K562 (cell line): ENCODE measurements at regions not wholly inside any gene's neighbourhood (a gene's known extent, or its start where the extent isn't known, plus 50 kb on each side); places are given as distances from the start of the nearest gene placed in this dataset.

Experiments used
- ATAC-seq: fragments of 200-7000 bp; cut with Tn5 transposase; 3 replicates; pipeline ENCODE4 v1.9.1; 2020; ENCODE audit warnings: moderate library complexity
- BruUV-seq: library from RNA; stranded (reverse); fragments of 400-500 nt; replicated peaks from 2 replicates; lab custom pipeline; 2021; lab: Mats Ljungman, UMichigan
- CTCF ChIA-PET: fragments of 300-600 bp; formaldehyde crosslinking; extraction: SDS; loops from one replicate; lab custom pipeline; 2021; ENCODE audit warnings: low intra/inter-chr PET ratio; lab: Yijun Ruan, JAX
- POLR2A ChIA-PET: fragments of 300-600, 350-650 bp; sonication (Branson Sonifier 250); formaldehyde crosslinking; extraction: SDS; loops from one replicate; lab custom pipeline; 2021; ENCODE audit warnings: antibody characterized with exemption, inconsistent platforms; lab: Yijun Ruan, JAX
- DNase-seq, 4 experiments: peaks; one replicate each; pipeline versions ENCODE4 v3.0.0 to v3.0.0-alpha.2; 2011 to 2018; ENCODE audit warnings: low spot score in 3 of 4, mixed read lengths in 3 of 4; ENCODE audit errors: extremely low read depth in 1 of 4
- FAIRE-seq: peaks from 2 replicates; lab custom pipeline; 2011; peaks lifted over from hg19 to GRCh38; lab: Jason Lieb, UNC
- H2AFZ ChIP-seq: 2 replicates; pipeline ENCODE4 v1.6.0; 2011; ENCODE audit warnings: low read depth, low read length, control low read depth, inconsistent platforms
- H3K27ac ChIP-seq: fragments of 200-600 bp; 3 replicates; pipeline ENCODE4 v1.8.0; 2011; ENCODE audit warnings: low read depth, mild to moderate bottlenecking, control low read depth, inconsistent platforms, low read length, moderate library complexity, mixed read lengths; ENCODE audit errors: extremely low read depth
- H3K27me3 ChIP-seq, 2 experiments: fragments of 300-600 bp in 1 of 2; 2 replicates in 1 of 2; 3 replicates in 1 of 2; pipeline versions ENCODE4 v1.6.0 to v1.8.0; 2011; ENCODE audit warnings: inconsistent platforms in 2 of 2, low read length in 2 of 2, mild to moderate bottlenecking in 1 of 2, mixed read lengths in 1 of 2, moderate library complexity in 1 of 2; ENCODE audit not compliant: control insufficient read depth in 2 of 2, insufficient read depth in 2 of 2
- H3K36me3 ChIP-seq: fragments of 300-600 bp; 3 replicates; pipeline ENCODE4 v1.8.0; 2011; ENCODE audit warnings: mild to moderate bottlenecking, low read length, inconsistent platforms; ENCODE audit not compliant: control insufficient read depth, insufficient read depth
- H3K4me1 ChIP-seq, 2 experiments: fragments of 200-600 bp in 1 of 2; replicated peaks in 1 of 2; 2 replicates in 1 of 2; 3 replicates in 1 of 2; pipeline versions ENCODE4 v1.5.1 to v1.8.0; 2011; ENCODE audit warnings: inconsistent platforms in 2 of 2, low read length in 2 of 2, mild to moderate bottlenecking in 1 of 2, mixed read lengths in 1 of 2, moderate library complexity in 1 of 2; ENCODE audit not compliant: control insufficient read depth in 2 of 2, insufficient read depth in 2 of 2
- H3K4me2 ChIP-seq: 2 replicates; pipeline ENCODE4 v1.6.1; 2011; ENCODE audit warnings: low read length, control low read depth, inconsistent platforms, mixed read lengths; ENCODE audit not compliant: insufficient read depth
- H3K4me3 ChIP-seq: fragments of 200-600 bp; sonication (generic), shearing (Covaris generic); 2 replicates; pipeline ENCODE4 v1.5.1; 2016; ENCODE audit warnings: control low read depth, inconsistent platforms
- H3K79me2 ChIP-seq: fragments of 200-600 bp; 3 replicates; pipeline ENCODE4 v1.8.0; 2011; ENCODE audit warnings: low read length, inconsistent platforms; ENCODE audit not compliant: control insufficient read depth, insufficient read depth
- H3K9ac ChIP-seq, 2 experiments: 2 replicates each; pipeline versions ENCODE4 v1.6.0 to v1.6.1; 2011; ENCODE audit warnings: low read depth in 2 of 2, low read length in 2 of 2, control low read depth in 1 of 2, inconsistent platforms in 1 of 2, mild to moderate bottlenecking in 1 of 2, mixed read lengths in 1 of 2; ENCODE audit not compliant: insufficient read depth in 1 of 2
- H3K9me1 ChIP-seq: one replicate; pipeline ENCODE4 v1.6.0; 2011; ENCODE audit warnings: inconsistent platforms, mild to moderate bottlenecking, low read length, moderate library complexity; ENCODE audit not compliant: control insufficient read depth, insufficient read depth
- H3K9me3 ChIP-seq: replicated peaks from 2 replicates; pipeline ENCODE4 v1.5.1; 2011; ENCODE audit warnings: low read depth, low read length, inconsistent platforms; ENCODE audit not compliant: control insufficient read depth, insufficient read depth
- H4K20me1 ChIP-seq: replicated peaks from 2 replicates; pipeline ENCODE4 v1.6.1; 2011; ENCODE audit warnings: low read length, inconsistent platforms, mixed read lengths; ENCODE audit not compliant: control insufficient read depth, insufficient read depth
- DPF2 ChIP-seq: fragments of 450-650 bp; IDR thresholded peaks from 2 replicates; pipeline ENCODE4 v1.6.1; 2016
- MTA3 ChIP-seq: fragments of 450-650 bp; formaldehyde crosslinking; IDR thresholded peaks from 2 replicates; pipeline ENCODE4 v1.6.1; 2017; ENCODE audit warnings: mild to moderate bottlenecking, borderline replicate concordance
- NR3C1 ChIP-seq: sonication (generic); formaldehyde crosslinking; IDR thresholded peaks from 2 replicates; pipeline ENCODE4 v1.8.1; 2022; ENCODE audit warnings: missing genetic modification reagents
- RBM14 ChIP-seq: fragments of 200-400 bp; formaldehyde crosslinking; IDR thresholded peaks from 2 replicates; pipeline ENCODE4 v1.6.1; 2018; ENCODE audit warnings: low read depth, mild to moderate bottlenecking, low read length, moderate library complexity, borderline replicate concordance; ENCODE audit not compliant: insufficient read depth
- SAFB ChIP-seq: fragments of 200-400 bp; formaldehyde crosslinking; IDR thresholded peaks from 2 replicates; pipeline ENCODE4 v1.6.1; 2017; ENCODE audit warnings: low read depth, low read length, borderline replicate concordance
- SNIP1 ChIP-seq: fragments of 450-650 bp; IDR thresholded peaks from 2 replicates; pipeline ENCODE4 v1.7.1; 2017; ENCODE audit warnings: low read depth, mild to moderate bottlenecking
- ZFPM2 ChIP-seq: fragments of 250-450 bp; sonication (Bioruptor Pico); IDR thresholded peaks from 2 replicates; pipeline ENCODE4 v1.5.1; 2022; ENCODE audit warnings: mild to moderate bottlenecking
- WGBS: fragments of 100-300 bp; shearing (Covaris generic); methylation state at CpG from one replicate; pipeline ENCODE4 v1.1.6; 2016; ENCODE audit warnings: low coverage, mixed read lengths; ENCODE audit not compliant: insufficient coverage; ENCODE audit errors: missing lambda C conversion rate; 5-methylcytosine and 5-hydroxymethylcytosine counted together
- in situ Hi-C: fragments of 300-500 bp; cut with MboI; formaldehyde crosslinking; loops from 4 replicates; pipeline ENCODE4 v1.15.0; 2018; ENCODE audit warnings: inconsistent platforms, mixed read lengths
- intact Hi-C: fragments of 100-400 bp; cut with micrococcal nuclease; formaldehyde crosslinking; loops from 2 replicates; pipeline ENCODE4 v1.14.2; 2022
- TF ChIP-seq, protein P1 (sequence below): fragments of 450-650 bp; IDR thresholded peaks from 2 replicates; pipeline ENCODE4 v1.6.1; 2016
- TF ChIP-seq, protein P2 (sequence below), 2 experiments: fragments of 200-800 bp in 1 of 2; sonication (Bioruptor generic) in 1 of 2; sonication (generic) in 1 of 2; formaldehyde crosslinking in 1 of 2; IDR thresholded peaks in 1 of 2; conservative IDR thresholded peaks in 1 of 2; 2 replicates each; pipeline versions ENCODE4 v1.5.0 to v1.6.1; 2016 to 2020; ENCODE audit warnings: missing compliant biosample characterization in 1 of 2, missing genetic modification characterization in 1 of 2, missing genetic modification reagents in 1 of 2
- TF ChIP-seq, protein P3 (sequence below): IDR thresholded peaks from 2 replicates; pipeline ENCODE4 v1.6.1; 2014; ENCODE audit warnings: antibody characterized with exemption
- TF ChIP-seq, protein P4 (sequence below), 2 experiments: fragments of 150-350 bp in 1 of 2; IDR thresholded peaks; 2 replicates each; pipeline ENCODE4 v1.6.1; 2012 to 2016; ENCODE audit warnings: low read depth in 2 of 2, low read length in 2 of 2, mild to moderate bottlenecking in 1 of 2, moderate library complexity in 1 of 2
- TF ChIP-seq, protein P5 (sequence below): fragments of 250-450 bp; sonication (Bioruptor Pico); IDR thresholded peaks from 2 replicates; pipeline ENCODE4 v1.8.0; 2021; ENCODE audit warnings: moderate library complexity, mild to moderate bottlenecking, inconsistent platforms

DNA sequence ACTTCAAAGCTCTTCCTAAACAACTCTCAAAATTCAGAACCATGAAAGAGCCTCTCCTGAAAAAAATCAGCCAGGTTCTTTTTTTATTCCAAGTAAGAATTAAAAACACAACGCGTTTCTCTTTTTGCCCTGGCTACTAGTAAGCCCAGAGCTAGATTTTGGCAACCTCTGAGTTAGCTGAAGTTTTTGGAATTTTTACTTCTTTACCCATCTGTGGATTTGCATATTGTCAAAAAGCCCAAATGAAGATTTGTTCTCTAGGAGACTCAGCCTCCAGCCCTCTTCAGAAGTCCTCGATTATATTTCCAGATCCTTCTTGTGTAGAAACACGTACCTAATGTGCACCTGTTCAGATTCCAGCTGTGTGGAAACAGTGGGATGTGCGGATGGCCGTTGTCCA, 517.9 kb downstream of the TBC1D22A start (continued):
- TF ChIP-seq, protein P1, sequence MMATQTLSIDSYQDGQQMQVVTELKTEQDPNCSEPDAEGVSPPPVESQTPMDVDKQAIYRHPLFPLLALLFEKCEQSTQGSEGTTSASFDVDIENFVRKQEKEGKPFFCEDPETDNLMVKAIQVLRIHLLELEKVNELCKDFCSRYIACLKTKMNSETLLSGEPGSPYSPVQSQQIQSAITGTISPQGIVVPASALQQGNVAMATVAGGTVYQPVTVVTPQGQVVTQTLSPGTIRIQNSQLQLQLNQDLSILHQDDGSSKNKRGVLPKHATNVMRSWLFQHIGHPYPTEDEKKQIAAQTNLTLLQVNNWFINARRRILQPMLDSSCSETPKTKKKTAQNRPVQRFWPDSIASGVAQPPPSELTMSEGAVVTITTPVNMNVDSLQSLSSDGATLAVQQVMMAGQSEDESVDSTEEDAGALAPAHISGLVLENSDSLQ: no peak
- TF ChIP-seq, protein P2, sequence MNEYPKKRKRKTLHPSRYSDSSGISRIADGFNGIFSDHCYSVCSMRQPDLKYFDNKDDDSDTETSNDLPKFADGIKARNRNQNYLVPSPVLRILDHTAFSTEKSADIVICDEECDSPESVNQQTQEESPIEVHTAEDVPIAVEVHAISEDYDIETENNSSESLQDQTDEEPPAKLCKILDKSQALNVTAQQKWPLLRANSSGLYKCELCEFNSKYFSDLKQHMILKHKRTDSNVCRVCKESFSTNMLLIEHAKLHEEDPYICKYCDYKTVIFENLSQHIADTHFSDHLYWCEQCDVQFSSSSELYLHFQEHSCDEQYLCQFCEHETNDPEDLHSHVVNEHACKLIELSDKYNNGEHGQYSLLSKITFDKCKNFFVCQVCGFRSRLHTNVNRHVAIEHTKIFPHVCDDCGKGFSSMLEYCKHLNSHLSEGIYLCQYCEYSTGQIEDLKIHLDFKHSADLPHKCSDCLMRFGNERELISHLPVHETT (CRISPR knock-in tag; conservative IDR thresholded peaks at IDR 0.05 in 1 of 2, IDR thresholded peaks at IDR 0.05 in 1 of 2): no peak

DNA sequence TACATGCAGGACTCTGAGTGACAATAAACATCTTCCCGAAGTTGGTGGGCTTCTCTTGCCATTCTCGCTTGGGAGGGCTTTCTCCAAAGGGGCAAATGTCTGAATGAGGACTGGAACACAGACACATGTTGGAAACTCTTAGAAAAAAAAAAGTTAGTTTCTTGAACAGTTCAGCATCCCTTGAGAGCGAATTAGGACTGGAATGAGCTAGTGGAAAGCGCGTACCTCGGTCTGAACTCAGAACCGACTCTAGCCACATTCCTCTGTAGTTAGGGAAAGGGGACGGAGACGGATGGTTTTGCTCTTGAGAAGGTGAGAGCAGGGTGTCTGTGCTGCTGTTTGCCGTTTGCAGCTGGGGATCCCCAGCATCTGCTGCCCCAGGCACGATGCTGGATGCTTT, 517.3 kb downstream of the TBC1D22A start:
- no peaks in the 10 kb centered on the region for H3K9me3 ChIP-seq
- H3K9ac ChIP-seq: no peak overlapping the region
- no peaks in the 10 kb centered on the region for H3K4me1 ChIP-seq
- BruUV-seq: no TSS peak
- ATAC-seq (no peak), FAIRE-seq (no peak), DNase-seq (no peak)
- H3K9me1 ChIP-seq: peaks cover 3% of the 10 kb centered on the region
- no peak overlapping the region for H3K27ac ChIP-seq
- H3K4me2 ChIP-seq: no peak overlapping the region
- H4K20me1 ChIP-seq: no peaks in the 10 kb centered on the region
- in situ Hi-C loops: no loop called here
- WGBS: 0% methylated on average over 11 of the region's 11 CpGs
- peaks cover 7 to 78% of the 10 kb centered on the region in 2 experiments; a peak in 4 of 5 replicates for H3K27me3 ChIP-seq
- intact Hi-C loops: no loop called here
- no peaks in the 10 kb centered on the region for H3K36me3 ChIP-seq
- no peaks in the 10 kb centered on the region for H3K79me2 ChIP-seq
- H3K4me3 ChIP-seq: no peak overlapping the region
- POLR2A ChIA-PET: no interaction called here
- H2AFZ ChIP-seq: no peak overlapping the region
- CTCF ChIA-PET: no interaction called here
- no peak for TF ChIP-seq RBM14
- TF ChIP-seq, protein P3, sequence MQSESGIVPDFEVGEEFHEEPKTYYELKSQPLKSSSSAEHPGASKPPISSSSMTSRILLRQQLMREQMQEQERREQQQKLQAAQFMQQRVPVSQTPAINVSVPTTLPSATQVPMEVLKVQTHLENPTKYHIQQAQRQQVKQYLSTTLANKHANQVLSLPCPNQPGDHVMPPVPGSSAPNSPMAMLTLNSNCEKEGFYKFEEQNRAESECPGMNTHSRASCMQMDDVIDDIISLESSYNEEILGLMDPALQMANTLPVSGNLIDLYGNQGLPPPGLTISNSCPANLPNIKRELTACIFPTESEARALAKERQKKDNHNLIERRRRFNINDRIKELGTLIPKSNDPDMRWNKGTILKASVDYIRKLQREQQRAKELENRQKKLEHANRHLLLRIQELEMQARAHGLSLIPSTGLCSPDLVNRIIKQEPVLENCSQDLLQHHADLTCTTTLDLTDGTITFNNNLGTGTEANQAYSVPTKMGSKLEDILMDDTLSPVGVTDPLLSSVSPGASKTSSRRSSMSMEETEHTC: no peak
- no peak for TF ChIP-seq SNIP1
- no peak for TF ChIP-seq DPF2
- TF ChIP-seq, protein P4, sequence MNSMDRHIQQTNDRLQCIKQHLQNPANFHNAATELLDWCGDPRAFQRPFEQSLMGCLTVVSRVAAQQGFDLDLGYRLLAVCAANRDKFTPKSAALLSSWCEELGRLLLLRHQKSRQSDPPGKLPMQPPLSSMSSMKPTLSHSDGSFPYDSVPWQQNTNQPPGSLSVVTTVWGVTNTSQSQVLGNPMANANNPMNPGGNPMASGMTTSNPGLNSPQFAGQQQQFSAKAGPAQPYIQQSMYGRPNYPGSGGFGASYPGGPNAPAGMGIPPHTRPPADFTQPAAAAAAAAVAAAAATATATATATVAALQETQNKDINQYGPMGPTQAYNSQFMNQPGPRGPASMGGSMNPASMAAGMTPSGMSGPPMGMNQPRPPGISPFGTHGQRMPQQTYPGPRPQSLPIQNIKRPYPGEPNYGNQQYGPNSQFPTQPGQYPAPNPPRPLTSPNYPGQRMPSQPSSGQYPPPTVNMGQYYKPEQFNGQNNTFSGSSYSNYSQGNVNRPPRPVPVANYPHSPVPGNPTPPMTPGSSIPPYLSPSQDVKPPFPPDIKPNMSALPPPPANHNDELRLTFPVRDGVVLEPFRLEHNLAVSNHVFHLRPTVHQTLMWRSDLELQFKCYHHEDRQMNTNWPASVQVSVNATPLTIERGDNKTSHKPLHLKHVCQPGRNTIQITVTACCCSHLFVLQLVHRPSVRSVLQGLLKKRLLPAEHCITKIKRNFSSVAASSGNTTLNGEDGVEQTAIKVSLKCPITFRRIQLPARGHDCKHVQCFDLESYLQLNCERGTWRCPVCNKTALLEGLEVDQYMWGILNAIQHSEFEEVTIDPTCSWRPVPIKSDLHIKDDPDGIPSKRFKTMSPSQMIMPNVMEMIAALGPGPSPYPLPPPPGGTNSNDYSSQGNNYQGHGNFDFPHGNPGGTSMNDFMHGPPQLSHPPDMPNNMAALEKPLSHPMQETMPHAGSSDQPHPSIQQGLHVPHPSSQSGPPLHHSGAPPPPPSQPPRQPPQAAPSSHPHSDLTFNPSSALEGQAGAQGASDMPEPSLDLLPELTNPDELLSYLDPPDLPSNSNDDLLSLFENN (IDR thresholded peaks at IDR 0.05; ENCODE audit: low read depth in 2 of 2, low read length in 2 of 2): no peak
- TF ChIP-seq, protein P5, sequence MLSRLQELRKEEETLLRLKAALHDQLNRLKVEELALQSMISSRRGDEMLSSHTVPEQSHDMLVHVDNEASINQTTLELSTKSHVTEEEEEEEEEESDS (CRISPR knock-in tag): no peak
- no peak for TF ChIP-seq MTA3
- TF ChIP-seq NR3C1 (CRISPR knock-in tag): no peak
- no peak for TF ChIP-seq ZFPM2 (CRISPR knock-in tag)
- TF ChIP-seq SAFB: no peak
